Astrocyte of the hippocampus (primary cell): ENCODE measurements at regions not wholly inside any gene's neighbourhood (a gene's known extent, or its start where the extent isn't known, plus 50 kb on each side); places are given as distances from the start of the nearest gene placed in this dataset.

ENCODE experiments used
- DNase-seq: peaks from one replicate; pipeline ENCODE4 v3.0.0; 2011; ENCODE audit warnings: low read depth, low spot score

GRCh38 chr6:163670336-163670735, 255.8 kb downstream of the QKI start:
- DNase-seq = no peak

- no peak for DNase-seq
Observed at GRCh38 chr6:163668061-163668426, 253.5 kb downstream of the QKI start.

GRCh38 chr6:163667372-163668060, 253.0 kb downstream of the QKI start:
- DNase-seq = no peak

- DNase-seq = no peak
Observed at GRCh38 chr6:163665464-163665863, 250.9 kb downstream of the QKI start.

- DNase-seq = no peak
Observed at GRCh38 chr6:163663575-163663974, 249.1 kb downstream of the QKI start.

- DNase-seq = no peak
Observed at GRCh38 chr6:163662604-163663225, 248.2 kb downstream of the QKI start.

- no peak for DNase-seq
Observed at GRCh38 chr6:163661272-163661671, 246.8 kb downstream of the QKI start.

- DNase-seq = no peak
Observed at GRCh38 chr6:163659803-163660202, 245.3 kb downstream of the QKI start.

GRCh38 chr6:163655217-163656121, 241.0 kb downstream of the QKI start:
- no peak for DNase-seq

- DNase-seq = peak; percentile 31
Observed at GRCh38 chr6:163651915-163652668, 237.6 kb downstream of the QKI start.

GRCh38 chr6:163651426-163651825, 236.9 kb downstream of the QKI start:
- no peak for DNase-seq

- no peak for DNase-seq
Observed at GRCh38 chr6:163648868-163649267, 234.3 kb downstream of the QKI start.

GRCh38 chr6:163647624-163648023, 233.1 kb downstream of the QKI start:
- no peak for DNase-seq

- DNase-seq = no peak
Observed at GRCh38 chr6:163646866-163647265, 232.3 kb downstream of the QKI start.

- no peak for DNase-seq
Observed at GRCh38 chr6:163646133-163646532, 231.6 kb downstream of the QKI start.

GRCh38 chr6:163645560-163645959, 231.0 kb downstream of the QKI start:
- DNase-seq = peak; percentile 28

GRCh38 chr6:163643866-163644265, 229.3 kb downstream of the QKI start:
- no peak for DNase-seq

- no peak for DNase-seq
Observed at GRCh38 chr6:163641706-163642105, 227.2 kb downstream of the QKI start.

GRCh38 chr6:163640641-163641040, 226.1 kb downstream of the QKI start:
- no peak for DNase-seq

GRCh38 chr6:163637524-163637923, 223.0 kb downstream of the QKI start:
- DNase-seq = no peak

- no peak for DNase-seq
Observed at GRCh38 chr6:163635731-163636364, 221.3 kb downstream of the QKI start.
